Neural progenitor cell (in vitro differentiated cells): ENCODE measurements at regions not wholly inside any gene's neighbourhood (a gene's known extent, or its start where the extent isn't known, plus 50 kb on each side); places are given as distances from the start of the nearest gene placed in this dataset.

ENCODE experiments used
- DNase-seq: peaks from one replicate; pipeline ENCODE4 v3.0.0-alpha.2; 2016; ENCODE audit warnings: low spot score
- H2AFZ ChIP-seq: fragments of 200-600 bp; sonication (generic); replicated peaks from 2 replicates; pipeline ENCODE4 v1.6.1; 2016; ENCODE audit warnings: antibody characterized with exemption
- H3F3A ChIP-seq: fragments of 200-600 bp; sonication (generic); 2 replicates; pipeline ENCODE4 v1.6.1; 2016; ENCODE audit warnings: antibody characterized with exemption, low read depth
- H3K27ac ChIP-seq: fragments of 200-600 bp; sonication (generic); 2 replicates; pipeline ENCODE4 v1.5.1; 2016; ENCODE audit warnings: mild to moderate bottlenecking
- H3K27me3 ChIP-seq: fragments of 200-600 bp; sonication (generic); 2 replicates; pipeline ENCODE4 v1.6.1; 2016; ENCODE audit warnings: mild to moderate bottlenecking, moderate library complexity
- H3K36me3 ChIP-seq: fragments of 200-600 bp; sonication (generic); 2 replicates; pipeline ENCODE4 v1.5.1; 2016
- H3K4me1 ChIP-seq: fragments of 200-600 bp; sonication (generic); 2 replicates; pipeline ENCODE4 v1.6.1; 2016; ENCODE audit warnings: mixed run types
- H3K4me2 ChIP-seq: fragments of 200-600 bp; sonication (generic); 2 replicates; pipeline ENCODE4 v1.6.1; 2016
- H3K4me3 ChIP-seq: fragments of 200-600 bp; sonication (generic); 2 replicates; pipeline ENCODE4 v1.5.1; 2016
- H3K79me2 ChIP-seq: fragments of 200-600 bp; sonication (generic); 2 replicates; pipeline ENCODE4 v1.6.1; 2016; ENCODE audit warnings: low read depth
- H3K9ac ChIP-seq: fragments of 200-600 bp; sonication (generic); 2 replicates; pipeline ENCODE4 v1.6.1; 2016
- H3K9me3 ChIP-seq: fragments of 200-600 bp; sonication (generic); 2 replicates; pipeline ENCODE4 v1.5.1; 2016; ENCODE audit warnings: low read depth
- H4K20me1 ChIP-seq: fragments of 200-600 bp; sonication (generic); 2 replicates; pipeline ENCODE4 v1.6.1; 2016; ENCODE audit warnings: low read depth
- H3K27ac Mint-ChIP-seq: 3 replicates; pipeline ENCODE4 v1.8.0; 2021; ENCODE audit warnings: mixed read lengths
- H3K27me3 Mint-ChIP-seq: 2 replicates; pipeline ENCODE4 v1.8.0; 2022; ENCODE audit warnings: low read depth, mild to moderate bottlenecking, inconsistent platforms, moderate library complexity, mixed read lengths; ENCODE audit not compliant: insufficient read depth
- H3K36me3 Mint-ChIP-seq: 3 replicates; pipeline ENCODE4 v1.8.0; 2021; ENCODE audit warnings: mixed read lengths
- H3K4me1 Mint-ChIP-seq: 3 replicates; pipeline ENCODE4 v1.8.0; 2021; ENCODE audit warnings: mixed read lengths
- H3K4me3 Mint-ChIP-seq: 3 replicates; pipeline ENCODE4 v1.8.0; 2021; ENCODE audit warnings: mild to moderate bottlenecking, moderate library complexity, mixed read lengths
- H3K9me3 Mint-ChIP-seq: 3 replicates; pipeline ENCODE4 v1.8.0; 2020; ENCODE audit warnings: mixed read lengths
- CTCF ChIP-seq: fragments of 200-600 bp; sonication (generic); IDR thresholded peaks from 2 replicates; pipeline ENCODE4 v1.5.1; 2017; ENCODE audit warnings: antibody characterized with exemption, mild to moderate bottlenecking
- EZH2 ChIP-seq: fragments of 200-600 bp; sonication (generic); IDR thresholded peaks from 2 replicates; pipeline ENCODE4 v1.6.1; 2017; ENCODE audit warnings: antibody characterized with exemption, mild to moderate bottlenecking, moderate library complexity
- EZH2phosphoT487 ChIP-seq: fragments of 200-600 bp; sonication (generic); IDR thresholded peaks from 2 replicates; pipeline ENCODE4 v1.6.1; 2017; ENCODE audit warnings: antibody characterized with exemption

DNA sequence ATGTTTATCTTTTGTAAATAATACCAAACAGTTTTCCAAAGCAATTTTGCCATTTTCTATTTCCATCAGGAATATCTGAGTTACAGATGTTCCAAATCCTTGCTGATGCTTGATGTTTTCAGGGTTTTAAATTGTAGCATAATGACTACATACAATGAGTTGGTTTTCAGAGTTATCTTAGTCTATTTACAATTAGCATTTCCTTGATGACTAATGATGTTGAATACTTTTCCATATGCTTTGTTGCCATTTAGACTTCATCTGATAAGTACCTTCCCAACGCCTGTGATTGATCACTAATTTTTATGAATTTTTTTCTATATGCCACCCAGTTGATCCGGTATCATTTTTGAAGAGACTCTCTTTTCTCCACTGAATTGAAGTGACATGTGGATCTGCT lies 102.3 kb downstream of the SLC25A46 start:
- Histone ChIP-seq H3K9ac (no peak overlapping the region), H3K4me1 (no peaks in the 10 kb centered on the region), H3K4me2 (no peak overlapping the region), H3F3A (no peaks in the 10 kb centered on the region), H3K4me3 (no peak overlapping the region), H3K27me3 (no peaks in the 10 kb centered on the region), H4K20me1 (no peaks in the 10 kb centered on the region), H3K79me2 (no peaks in the 10 kb centered on the region), H3K27ac (no peak overlapping the region), H3K36me3 (no peaks in the 10 kb centered on the region), H3K9me3 (no peaks in the 10 kb centered on the region), H2AFZ (no peak overlapping the region)
- TF ChIP-seq EZH2phosphoT487 (no peak), EZH2 (no peak), CTCF (no peak)
- Mint-ChIP-seq H3K9me3 (no peaks in the 10 kb centered on the region), H3K36me3 (no peaks in the 10 kb centered on the region), H3K4me1 (no peaks in the 10 kb centered on the region), H3K4me3 (no peak overlapping the region), H3K27me3 (peaks cover 2% of the 10 kb centered on the region), H3K27ac (no peak overlapping the region)
- DNase-seq, result no peak

DNA sequence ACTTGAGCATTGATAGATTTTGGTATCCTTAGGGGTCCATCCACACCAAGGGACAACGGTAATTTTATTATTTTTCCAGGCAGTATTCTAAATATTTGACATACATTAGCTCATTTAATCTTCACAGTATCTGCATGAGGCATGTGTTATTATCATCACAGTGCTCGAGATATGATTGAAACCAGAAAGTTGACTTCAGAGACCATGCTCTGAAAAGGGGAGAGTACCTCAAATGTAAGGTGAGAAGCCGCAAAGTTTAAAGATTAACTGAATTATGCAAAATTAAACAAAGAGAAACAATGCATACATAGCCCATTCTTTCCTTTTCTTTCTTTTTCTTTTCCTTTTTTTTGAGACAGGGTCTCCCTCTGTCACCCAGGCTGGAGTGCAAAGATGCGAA lies 104.1 kb downstream of the SLC25A46 start:
- Histone ChIP-seq H3K4me1 (no peaks in the 10 kb centered on the region), H3K27me3 (no peaks in the 10 kb centered on the region), H2AFZ (no peak overlapping the region), H3K4me3 (no peak overlapping the region), H4K20me1 (no peaks in the 10 kb centered on the region), H3K27ac (no peak overlapping the region), H3K4me2 (no peak overlapping the region), H3K36me3 (no peaks in the 10 kb centered on the region), H3F3A (no peaks in the 10 kb centered on the region), H3K9ac (no peak overlapping the region), H3K79me2 (no peaks in the 10 kb centered on the region), H3K9me3 (no peaks in the 10 kb centered on the region)
- no peaks in the 10 kb centered on the region for H3K4me1 Mint-ChIP-seq
- TF ChIP-seq CTCF (no peak), EZH2phosphoT487 (no peak), EZH2 (no peak)
- no peak overlapping the region for H3K4me3 Mint-ChIP-seq
- H3K27me3 Mint-ChIP-seq, result peaks cover 2% of the 10 kb centered on the region
- no peak for DNase-seq
- no peaks in the 10 kb centered on the region for H3K36me3 Mint-ChIP-seq
- H3K9me3 Mint-ChIP-seq, result peaks cover under 1% of the 10 kb centered on the region
- no peak overlapping the region for H3K27ac Mint-ChIP-seq

- Histone ChIP-seq H3K9me3 (no peaks in the 10 kb centered on the region), H3K79me2 (no peaks in the 10 kb centered on the region), H2AFZ (no peak overlapping the region), H4K20me1 (no peaks in the 10 kb centered on the region), H3K27me3 (no peaks in the 10 kb centered on the region), H3K36me3 (no peaks in the 10 kb centered on the region), H3F3A (no peaks in the 10 kb centered on the region), H3K4me3 (no peak overlapping the region), H3K4me1 (no peaks in the 10 kb centered on the region), H3K4me2 (no peak overlapping the region), H3K9ac (no peak overlapping the region), H3K27ac (no peak overlapping the region)
- no peak overlapping the region for H3K4me3 Mint-ChIP-seq
- H3K9me3 Mint-ChIP-seq, result peaks cover 10% of the 10 kb centered on the region
- no peak for TF ChIP-seq EZH2phosphoT487
- no peak for TF ChIP-seq EZH2
- TF ChIP-seq CTCF, result no peak
- no peaks in the 10 kb centered on the region for H3K36me3 Mint-ChIP-seq
- H3K27me3 Mint-ChIP-seq, result peaks cover 2% of the 10 kb centered on the region
- H3K27ac Mint-ChIP-seq, result no peak overlapping the region
- DNase-seq, result no peak
- no peaks in the 10 kb centered on the region for H3K4me1 Mint-ChIP-seq
These were observed 105.4 kb downstream of the SLC25A46 start for GRCh38 chr5:110844251-110844650.
